ENCODE measurements at regions not wholly inside any gene's neighbourhood (a gene's known extent, or its start where the extent isn't known, plus 50 kb on each side); places are given as distances from the start of the nearest gene placed in this dataset.

GRCh38 chr18:22515250-22515649 is 97.5 kb upstream of the CTAGE1 start:
- no peak for TF ChIP-seq CTCF (IDR thresholded peaks at IDR 0.05; ENCODE audit: insufficient read depth, low read length, poor library complexity, severe bottlenecking)
- no peak for TF ChIP-seq EZH2phosphoT487 (conservative IDR thresholded peaks at IDR 0.05; ENCODE audit: low read length)
